Central memory CD4-positive, alpha-beta T cell (primary cell): ENCODE measurements at regions not wholly inside any gene's neighbourhood (a gene's known extent, or its start where the extent isn't known, plus 50 kb on each side); places are given as distances from the start of the nearest gene placed in this dataset.

Experiments
- DNase-seq: peaks from one replicate; pipeline ENCODE4 v3.0.0; 2022

DNA sequence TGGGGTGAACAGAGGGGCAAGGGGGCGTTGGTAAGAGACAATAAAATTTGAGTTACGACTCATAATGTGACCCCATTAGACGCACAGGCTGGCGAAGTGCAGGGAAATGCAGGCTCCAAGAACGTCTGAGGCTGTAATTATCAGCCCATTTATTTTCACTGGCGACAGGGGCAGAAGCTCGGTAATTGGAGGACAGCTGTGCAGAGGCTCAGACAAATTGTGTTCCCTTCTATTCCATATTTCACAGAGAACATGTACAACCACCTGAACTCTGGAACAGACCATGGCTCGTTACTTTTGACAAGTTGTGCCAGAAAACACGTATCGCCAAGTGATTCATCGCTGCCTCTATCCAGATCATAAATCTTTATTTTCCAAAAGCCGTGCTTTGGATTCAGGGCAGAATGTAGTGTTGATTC is 137.3 kb upstream of the FRMD4A start:
- no peak for DNase-seq

DNA sequence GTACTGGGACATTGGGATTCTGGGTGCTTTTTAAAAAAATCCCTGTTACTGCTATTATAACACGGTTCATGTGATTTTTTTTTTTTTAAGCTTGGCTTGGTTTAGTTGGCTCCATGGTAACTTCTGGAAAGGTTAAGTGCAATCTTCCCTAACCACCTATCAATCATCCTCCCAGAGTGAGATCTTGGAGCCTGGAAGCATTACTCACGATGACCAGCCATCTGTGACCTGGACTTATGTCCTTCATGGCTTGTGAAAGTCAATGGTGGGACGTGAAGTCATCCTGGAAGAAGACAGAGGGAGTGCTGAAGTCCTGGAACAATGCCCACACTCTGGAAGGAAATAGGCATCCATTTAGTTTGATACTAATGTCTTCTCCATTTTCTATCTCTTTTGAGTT is 135.5 kb upstream of the FRMD4A start:
- DNase-seq = no peak

DNA sequence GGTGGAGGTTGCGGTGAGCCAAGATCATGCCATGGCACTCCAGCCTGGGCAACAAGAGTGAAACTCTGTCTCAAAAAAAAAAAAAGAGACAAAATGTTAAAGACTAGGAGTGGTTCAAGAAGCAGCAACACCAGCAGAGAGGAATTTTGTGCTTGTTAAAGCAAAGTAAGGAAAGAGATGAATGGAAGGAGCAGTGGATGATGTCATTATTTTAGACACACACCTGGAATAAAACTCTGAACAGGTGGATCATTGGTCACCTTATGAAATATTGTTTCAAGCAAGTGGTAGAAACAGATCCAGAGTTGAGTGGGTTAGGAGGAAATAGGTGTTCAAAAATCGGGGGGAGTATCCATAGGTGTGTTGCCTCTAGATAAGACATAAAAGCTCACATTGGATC is 129.7 kb upstream of the FRMD4A start:
- no peak for DNase-seq

DNA sequence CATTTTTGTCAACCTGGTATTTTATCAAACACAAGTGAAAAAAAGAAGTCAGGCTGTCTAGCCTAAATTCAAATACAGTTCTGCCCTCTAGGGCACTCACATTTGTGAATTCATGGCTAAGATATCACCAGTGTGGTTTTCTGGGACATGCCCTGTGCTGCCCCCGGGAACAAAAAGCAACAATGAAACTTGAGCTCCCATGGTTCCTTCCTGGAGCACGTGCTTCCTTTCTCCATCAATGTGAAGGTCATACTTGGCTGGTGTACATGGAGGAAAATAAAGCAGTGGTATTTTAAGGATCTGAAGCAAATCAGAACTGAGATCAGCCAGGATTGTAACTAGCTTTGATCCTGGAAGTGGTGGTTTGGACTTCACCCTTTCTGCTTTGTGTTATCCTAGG is 128.9 kb upstream of the FRMD4A start:
- no peak for DNase-seq

DNA sequence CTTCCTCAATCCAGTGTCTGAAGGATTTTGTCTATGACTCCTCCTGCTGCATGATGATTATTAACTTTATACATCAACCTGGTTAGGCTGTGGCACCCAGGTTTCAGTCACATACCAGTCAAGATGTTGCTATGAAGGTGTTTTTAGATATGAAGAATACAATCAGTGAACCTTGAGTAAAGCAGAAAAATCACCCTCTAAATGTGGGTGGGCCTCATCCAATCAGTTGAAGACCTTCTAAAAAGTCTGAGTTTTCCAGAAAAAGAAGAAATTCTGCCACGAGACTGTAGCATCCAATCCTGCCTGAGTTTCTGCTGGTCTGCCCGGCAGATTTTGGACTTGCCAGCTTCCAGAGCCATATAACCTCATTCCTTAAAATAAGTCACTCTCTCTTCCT is 126.1 kb upstream of the FRMD4A start:
- DNase-seq = no peak

DNA sequence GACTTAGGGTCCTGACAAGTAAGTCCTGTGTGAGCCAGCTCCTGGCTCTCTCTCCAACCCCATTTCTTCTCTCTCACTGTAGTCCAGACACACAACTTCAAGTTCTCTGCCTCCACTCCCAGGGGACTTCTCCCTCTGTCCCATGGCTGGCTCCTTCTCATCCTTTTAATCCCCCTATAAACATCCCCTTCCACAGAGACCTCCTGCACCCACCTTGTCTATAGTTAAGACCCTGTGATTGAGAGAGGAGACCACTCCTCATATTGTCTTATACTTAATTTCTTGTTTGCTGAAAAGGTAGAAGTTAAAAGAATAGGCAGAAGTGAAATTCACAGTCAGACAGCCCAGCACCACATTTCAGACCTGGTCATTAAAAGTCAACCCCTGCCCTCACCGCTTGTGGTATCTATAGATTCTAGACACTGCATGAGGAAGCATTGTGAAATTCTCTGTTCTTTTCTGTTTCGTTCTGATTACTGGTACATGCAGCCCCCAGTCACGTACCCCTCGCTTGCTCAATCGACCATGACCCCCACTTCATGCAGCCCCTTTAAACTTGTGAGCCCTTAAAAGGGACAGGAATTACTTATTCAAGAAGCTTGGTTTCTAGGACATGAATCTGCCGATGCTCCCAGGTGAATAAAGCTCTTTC is 125.6 kb upstream of the FRMD4A start:
- no peak for DNase-seq

DNA sequence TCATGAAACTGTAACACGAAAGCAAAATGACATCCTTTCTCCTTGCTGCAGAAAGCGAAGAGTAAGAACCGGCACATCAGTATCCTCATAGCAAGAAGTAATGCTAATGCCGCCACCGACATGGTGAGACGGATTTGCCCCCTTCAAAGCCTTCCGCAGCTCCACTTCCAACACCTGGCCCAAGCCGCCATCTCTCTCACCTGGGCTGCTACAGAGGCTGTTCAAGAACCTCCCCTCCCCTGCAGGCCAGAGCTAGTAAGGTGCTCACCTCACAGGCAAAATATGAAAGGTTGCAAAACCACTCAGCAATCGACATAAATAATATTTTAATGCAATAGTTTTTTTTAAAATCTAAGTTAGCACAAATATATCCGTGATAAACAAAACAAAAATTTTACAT is 123.9 kb upstream of the FRMD4A start:
- DNase-seq = no peak

DNA sequence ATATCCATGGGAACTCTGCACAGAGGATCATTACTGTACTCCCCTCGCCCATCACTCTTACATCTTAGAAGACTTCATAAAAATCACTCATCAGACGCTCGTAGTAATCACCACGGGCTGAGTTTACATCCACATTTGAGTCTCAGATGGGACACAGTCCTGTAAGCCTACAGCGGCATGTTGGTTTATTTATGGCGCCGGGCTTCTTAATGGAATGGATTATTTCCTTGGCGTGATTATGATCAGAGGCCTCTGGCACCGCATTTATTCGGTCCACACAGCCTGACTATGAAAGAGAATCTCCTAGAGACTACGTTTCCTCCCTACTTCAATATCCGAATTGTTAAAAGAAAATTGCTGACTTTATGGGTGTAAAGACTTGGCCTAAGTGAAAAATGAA is 123.5 kb upstream of the FRMD4A start:
- DNase-seq = no peak

DNA sequence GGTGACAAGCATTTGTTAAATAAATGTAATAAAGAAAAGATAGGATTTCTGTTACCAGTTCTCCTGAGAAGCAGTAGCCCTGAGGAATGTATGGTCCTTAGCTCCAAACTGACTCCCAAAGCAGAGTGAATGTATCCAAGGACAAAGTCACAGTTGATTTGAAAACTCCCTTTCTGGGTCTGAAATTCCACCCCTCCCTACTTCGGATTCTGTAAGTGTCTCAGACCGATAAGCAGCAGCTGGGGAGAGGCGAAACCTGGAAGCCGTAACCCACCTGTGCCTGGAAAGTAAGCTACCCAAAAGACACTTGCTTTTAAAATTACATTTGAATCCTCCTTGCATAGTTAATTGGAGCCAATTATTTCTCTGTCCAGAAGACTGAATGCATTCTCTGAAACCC is 122.9 kb upstream of the FRMD4A start:
- DNase-seq = no peak

DNA sequence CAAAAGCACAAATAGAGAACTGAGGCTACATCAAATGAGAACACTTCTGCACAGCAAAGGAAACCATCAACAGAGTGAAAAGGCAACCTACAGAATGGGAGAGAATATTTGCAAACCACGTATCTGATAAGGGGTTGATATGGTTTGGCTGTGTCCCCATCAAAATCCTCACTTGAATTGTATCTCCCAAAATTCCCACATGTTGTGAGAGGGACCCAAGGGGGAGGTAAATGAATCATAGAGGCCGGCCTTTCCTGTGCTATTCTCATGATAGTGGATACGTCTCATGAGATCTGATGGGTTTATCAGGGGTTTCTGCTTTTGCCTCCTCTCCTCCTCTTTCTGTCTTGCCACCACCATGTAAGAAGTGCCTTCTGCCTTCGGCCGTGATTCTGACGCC is 120.6 kb upstream of the FRMD4A start:
- DNase-seq = no peak

DNA sequence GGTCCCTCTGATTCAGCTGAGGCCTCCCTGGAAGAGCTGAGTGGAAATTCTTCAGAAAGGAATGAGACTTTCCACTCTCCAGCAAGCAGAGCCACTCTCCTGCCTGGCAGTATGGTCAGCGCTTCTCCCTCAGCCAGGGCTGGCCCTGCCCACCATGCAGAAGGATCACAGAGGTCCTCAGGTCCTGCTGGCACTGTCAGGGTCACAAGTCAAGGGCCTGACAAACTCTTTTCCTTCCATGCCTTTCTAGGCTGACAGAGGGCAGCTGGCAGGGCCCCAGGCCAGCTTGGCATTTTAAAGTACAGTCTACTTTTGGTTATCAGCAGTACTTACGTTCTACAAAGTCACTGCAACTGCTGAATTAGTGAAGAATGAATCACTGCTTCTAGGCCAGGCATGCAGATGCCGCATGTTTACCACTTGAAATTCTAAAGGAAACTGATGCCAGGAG is 119.3 kb upstream of the FRMD4A start:
- DNase-seq = no peak

DNA sequence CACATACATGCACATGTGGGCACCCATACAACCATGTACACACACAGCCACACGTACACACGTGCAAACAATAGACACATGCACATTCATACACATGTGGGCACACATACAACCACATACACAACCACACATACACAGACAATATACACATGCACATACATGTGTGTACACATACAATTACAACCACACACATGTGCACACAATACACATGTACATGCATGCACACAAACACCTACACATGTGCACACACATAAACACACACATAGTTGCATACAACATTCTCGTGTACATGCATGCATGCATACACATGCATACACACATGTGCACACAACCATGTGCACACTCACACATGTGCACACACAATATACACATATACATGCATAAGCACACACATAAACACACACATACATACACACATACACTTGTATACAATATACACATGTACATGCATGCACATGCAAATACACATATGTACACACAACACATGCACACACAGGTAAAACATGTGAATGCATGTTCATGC is 118.6 kb upstream of the FRMD4A start:
- no peak for DNase-seq

DNA sequence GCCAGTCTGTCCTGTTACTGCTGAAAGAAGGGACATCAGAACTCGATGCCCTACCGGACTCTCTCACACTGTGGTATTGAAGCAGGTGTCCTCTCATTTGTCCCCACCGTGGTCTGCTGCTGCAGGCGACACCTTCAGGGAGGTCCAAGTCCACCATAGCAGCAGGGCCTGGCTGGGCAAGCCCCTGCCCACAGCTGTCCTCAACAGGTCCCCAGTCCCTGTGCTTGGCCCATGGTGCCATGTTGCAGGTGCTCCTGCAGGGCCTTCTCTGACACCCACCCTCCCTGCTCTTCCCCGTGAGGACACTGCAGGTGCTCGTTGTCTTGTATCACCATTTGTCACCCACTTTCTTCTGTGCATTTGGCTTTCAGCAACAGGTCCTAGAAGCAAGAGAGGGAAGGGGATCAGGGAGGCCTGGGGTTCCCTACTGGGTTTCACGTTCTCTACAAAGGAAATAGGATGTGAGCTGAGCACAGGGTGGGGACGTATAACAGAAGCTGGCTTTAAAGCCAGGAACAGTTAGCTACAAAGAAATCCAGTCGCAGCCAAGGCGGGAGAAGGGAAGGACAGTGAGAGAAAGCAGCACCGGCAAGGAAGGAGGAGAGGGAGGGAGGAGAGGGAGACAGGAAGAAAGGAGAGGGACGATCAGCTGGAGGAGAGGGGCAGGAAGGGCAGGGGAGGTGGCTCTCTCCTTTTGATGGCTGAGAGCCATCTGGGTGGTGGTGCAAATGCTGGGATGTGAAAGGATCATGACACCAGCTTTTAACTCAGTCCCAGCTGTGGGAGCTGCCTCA is 117.7 kb upstream of the FRMD4A start:
- no peak for DNase-seq

DNA sequence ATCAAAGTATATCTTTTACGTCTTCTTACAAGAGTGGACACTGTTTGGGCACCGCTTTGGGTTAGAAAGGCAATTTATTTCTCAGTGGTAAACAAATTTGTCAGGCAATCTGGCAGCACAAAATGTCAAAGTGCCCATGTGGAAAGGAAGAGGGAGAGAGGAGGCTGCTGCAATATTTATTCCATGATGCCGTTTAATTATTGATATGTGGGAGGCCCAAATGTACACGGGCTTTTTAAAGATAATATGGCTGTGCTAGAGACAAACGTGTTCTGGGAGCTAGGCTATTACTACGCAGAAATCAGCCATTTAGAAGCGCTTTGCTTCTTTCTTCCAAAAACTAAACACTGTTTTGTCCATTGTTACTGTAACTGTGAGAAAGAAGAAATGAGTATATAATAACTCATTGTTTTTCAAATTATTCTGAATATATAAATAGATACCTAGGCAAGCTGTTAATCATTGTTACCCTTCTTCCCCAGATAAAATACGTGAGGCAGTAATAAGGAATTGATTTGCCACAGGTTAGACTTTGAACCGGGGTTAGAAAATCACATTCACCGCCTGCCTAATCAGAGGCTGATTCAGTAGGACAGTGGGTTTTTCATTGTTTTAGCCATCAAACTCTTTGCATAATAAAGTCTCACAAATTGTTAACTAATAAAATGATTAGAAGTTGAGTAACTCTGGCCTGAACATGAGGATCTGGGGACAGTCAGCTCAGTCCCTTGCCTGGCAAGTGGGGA is 116.5 kb upstream of the FRMD4A start:
- DNase-seq = no peak

DNA sequence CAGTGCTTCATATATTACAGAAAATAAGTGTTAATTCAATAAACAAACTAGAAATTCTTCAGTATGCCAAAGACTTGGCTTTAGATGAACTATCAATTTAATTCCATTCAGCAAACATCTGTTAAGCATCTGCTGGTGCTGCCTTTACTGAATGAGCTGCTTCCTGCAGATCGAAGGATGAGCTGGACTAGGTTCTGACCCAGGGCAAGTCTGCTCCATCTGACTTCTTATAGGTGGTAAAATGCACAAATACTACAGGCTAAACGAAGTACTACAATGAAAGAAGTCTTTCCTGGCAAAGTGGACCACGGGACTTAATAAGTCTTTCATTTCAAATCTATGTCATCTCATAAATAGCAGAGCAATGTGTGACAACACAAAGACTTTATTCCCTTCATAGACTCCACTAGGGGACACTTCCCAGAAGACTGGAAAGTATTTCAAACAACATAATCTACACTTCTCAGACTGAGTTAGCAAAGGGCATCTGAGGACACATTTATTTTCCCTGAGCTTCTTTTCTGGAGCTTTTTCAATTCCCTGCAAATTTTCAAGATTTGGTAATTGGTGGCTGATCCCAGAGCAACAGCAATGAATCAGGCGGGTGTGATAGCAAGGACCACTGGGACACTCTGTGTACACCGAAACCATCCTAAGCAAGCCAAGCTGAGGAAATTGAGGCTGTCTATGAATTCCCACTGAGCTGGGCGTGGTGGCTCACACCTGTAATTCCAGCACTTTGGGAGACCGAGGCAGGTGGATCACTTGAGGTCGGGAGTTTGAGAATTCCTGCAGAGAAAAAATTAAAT is 108.9 kb upstream of the FRMD4A start:
- no peak for DNase-seq

DNA sequence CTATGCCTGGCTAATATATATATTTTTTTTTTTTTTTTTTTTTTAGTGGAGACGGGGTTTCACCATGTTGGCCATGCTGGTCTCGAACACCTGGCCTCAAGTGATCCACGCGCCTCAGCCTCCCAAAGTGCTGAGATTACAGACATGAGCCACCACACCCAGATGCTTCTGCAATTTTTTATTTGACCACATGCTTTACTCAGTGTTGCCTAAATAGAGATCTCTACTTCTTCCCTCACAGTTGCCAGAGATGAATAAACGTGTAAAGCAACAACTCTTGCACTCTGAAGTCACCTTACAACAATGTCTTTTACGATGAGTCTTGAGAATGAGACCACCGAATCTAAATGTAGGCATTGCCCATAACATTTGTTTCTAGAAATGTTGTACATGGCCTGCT is 107.9 kb upstream of the FRMD4A start:
- no peak for DNase-seq

DNA sequence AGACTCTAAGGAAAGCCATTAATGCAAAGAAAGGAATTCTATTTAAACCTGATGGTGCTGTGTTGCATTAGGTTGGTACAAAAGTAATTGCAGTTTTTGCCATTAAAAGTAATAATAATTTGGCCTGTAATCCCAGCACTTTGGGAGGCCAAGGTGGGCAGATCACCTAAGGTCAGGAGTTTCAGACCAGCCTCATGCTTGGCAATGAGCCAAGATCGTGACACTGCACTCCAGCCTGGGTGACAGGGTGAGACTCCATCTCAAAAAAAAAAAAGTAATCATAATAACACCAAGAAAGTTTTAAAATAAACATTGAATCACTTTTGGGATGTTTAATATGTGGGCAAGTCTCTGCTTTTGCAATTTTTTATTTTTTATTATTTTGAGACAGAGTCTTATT is 107.3 kb upstream of the FRMD4A start:
- DNase-seq = no peak

DNA sequence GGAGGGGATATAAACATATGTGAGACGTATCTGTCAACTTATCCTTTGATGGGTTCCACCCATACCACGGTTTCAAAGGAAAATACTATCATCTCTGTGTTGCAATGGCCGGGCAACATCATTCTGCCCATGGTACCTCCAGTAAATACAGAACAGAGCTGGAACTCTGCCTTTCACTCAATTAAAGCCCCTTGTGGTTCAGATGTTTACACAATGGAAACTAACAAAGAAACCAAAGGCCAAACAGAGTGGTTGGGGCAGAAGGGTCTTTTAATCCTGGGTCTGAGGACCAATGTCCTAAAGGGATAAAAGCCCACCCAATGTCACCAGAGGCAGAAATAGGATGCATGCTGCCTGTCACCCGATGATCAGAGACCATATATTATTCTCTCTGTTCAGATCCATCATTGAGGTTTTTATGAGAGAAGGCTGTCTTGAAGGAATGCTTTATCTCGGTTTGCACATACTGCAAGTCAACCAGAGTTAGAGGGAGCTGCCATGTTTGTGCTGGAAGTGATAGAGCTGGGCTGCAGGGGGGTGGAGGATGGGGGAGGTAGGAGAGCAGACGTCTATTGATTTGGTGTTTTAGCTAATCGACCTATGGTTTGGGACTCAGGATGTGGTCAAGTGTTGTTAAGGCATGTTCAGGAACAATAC is 105.4 kb upstream of the FRMD4A start:
- no peak for DNase-seq

DNA sequence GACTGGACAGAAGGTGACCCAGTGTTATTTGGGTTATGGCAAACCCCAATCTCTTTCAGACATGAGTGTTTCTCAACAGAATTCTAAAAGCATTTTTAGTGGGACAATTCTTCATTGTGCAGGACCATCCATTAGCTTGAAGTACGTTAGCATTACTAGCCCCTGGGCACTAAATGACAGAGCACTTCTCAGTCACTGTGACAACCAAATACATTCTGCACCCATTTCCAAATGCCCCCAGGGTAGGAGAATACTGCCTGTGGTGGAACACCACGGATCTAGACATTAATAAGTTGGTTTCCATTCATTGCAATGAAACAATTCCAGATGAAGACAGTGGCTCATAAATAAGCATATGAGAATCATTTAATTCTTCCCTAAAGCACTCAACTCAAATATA is 102.4 kb upstream of the FRMD4A start:
- no peak for DNase-seq

DNA sequence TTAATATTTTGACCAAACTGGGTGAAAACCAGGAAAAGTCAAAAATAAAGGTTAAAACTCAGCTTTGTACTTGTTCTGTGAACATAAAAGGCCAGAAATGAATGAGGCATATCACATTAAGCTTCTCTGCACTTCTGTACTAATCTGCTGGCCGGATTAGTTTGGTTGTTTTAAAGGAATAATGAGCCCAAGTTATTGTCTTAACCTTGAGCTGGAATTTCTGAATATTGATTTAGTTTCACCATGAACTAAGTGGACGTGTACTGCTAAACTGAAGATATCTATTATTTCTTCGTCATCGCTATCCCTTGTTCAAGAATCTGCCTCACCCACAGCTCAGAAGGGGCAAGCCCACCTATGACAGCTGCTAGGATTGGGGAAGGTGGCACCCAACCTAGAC is 101.1 kb upstream of the FRMD4A start:
- DNase-seq = no peak

DNA sequence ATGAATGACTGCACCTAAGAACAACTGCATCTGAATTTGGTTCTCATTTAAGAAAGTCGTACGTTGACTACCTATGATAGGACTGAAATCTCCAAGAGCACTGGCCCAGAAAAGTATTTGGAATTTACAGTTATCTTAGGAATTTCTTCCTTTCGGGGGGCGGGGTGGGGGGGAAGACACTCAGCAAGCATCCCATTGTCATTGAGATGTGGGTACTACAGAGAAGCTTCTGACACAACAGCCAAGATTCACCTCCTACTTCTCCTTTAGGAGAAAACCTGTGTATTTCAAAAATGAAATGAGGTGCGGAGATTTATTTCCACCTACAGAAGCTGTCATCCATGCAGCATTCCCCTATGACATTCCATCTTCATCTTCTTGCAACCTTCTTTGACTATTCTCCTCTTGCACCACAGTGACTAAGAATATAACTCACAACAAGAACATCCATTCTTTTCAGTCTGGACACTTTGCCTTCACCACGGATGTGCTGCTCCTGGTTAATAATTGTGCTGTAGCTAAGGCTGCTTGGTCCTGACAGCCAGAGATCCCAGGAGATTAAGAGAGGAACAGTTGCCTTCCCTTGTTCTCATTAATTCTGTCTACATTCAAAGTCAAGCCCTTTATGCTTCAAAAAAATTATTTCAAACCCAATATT is 98.4 kb upstream of the FRMD4A start:
- no peak for DNase-seq

DNA sequence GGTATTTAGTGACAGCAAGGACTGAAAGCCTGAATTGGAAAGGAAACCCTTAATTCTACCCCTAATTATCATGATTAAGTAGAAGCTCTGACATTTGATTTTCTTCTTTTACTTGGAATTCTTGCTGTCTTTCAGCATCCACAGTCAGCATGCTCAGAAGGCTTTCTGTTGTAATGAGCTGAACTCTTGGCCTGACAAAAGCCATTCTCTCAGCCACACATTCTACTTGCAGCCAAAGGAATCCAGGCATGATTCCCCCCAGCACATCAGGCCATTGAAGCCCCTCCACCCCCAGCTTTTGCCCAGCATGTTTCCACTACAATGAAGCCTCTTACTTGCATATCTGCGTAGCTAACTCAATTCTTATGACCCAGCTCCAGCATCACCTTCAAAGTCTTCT is 94.3 kb upstream of the FRMD4A start:
- no peak for DNase-seq
